Stimulated activated naive CD4-positive, alpha-beta T cell treated with Interleukin-2 at 50 U/mL for 16 hours (primary cell): ENCODE measurements at regions not wholly inside any gene's neighbourhood (a gene's known extent, or its start where the extent isn't known, plus 50 kb on each side); places are given as distances from the start of the nearest gene placed in this dataset.
"Not testable (repeated sequence)": the region's sequence is repeated elsewhere in the genome, so short reads cannot be mapped to it uniquely, and the experiment has no call there.

Experiments used
- DNase-seq: peaks from one replicate; lab custom pipeline; 2025; lab: John Stamatoyannopoulos, UW

GRCh38 chr5:42074353-42074752, 149.3 kb downstream of the FBXO4 start:
- no peak for DNase-seq

- DNase-seq: no peak
These were observed 164.6 kb downstream of the FBXO4 start for GRCh38 chr5:42089705-42090104.

DNA sequence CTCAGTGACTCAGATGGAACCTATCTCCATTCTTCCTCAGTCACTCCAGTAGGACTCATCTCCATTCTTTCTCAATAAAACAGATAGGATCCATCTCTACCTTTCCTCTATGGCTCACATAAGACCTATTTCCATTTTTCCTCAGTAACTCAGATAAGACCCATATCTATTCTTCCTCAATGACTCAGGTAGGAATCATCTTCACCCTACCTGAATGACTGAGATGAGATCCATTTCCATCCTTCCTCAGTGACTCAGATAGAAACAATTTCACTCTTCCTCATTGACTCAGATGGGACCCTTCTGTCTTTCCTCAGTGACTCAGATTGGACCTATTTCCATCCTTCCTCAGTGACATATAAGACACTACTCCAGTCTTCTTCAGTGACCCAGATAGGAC, 165.1 kb downstream of the FBXO4 start:
- no peak for DNase-seq

DNA sequence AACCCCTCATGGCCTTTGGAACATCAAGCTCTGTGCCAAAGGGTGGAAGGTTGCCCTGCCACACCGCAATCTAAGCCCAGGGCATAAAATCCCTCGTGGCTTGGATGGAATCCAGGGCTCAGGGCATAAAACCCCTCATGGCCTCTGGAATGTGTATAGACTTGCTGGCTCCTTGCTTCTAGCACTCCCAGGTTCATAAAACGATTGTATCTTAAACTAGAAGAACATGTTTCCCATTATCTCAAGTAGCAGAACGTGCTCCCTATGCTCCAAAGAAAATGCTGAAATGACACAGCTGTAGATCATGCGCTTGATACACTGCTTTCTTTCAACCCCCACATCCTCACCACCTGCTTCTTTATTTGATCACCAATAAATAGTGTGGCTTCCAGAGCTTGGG, 174.8 kb downstream of the FBXO4 start:
- not testable (repeated sequence) for DNase-seq

- no peak for DNase-seq
These were observed 183.4 kb downstream of the FBXO4 start for GRCh38 chr5:42108468-42108867.

DNA sequence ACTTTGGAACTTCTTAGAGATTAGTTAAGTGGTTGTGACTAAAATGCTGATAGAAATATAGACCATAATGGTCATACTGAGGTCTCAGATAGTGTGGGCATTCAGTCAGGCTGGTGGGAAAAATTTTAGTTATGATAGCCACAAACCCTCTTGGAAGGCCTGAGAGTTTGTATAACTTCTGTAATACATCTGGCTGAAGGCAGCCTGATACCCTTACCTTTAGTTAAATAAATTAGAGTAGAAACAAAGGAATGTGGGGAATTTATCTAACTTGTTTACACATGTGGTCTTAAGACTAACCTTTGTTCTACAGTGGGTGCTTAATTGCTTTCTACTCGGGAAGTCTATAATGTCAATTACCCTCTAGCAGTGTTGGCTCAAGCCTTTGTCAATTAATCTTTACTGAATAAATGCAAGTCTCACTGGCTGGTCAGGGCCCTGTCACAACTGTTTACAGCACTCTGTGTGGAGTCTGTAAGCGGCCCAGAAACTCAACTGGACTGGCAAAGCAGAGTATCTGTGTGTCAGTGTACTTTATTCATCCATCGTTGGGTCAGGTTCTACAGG, 184.0 kb downstream of the FBXO4 start:
- DNase-seq: no peak

GRCh38 chr5:42115721-42116120, 190.6 kb downstream of the FBXO4 start:
- not testable (repeated sequence) for DNase-seq

DNA sequence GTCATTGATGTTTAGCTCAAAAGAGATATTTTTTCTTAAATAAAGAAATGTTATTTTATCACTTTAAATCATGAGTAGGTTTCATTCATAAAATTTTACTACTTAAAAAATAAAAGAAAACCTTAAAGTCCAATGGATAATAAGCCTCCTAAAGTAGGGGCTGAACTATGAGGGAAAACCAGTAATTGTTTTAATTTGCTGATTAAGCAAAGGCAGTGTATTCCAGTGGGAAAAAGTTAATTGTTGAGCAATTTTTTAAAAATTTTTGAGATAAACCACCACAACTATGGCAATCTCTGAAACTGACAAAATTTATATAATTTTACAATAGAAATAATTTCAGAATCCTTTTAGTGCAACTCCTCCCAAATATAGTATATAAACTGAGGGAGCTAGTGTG, 195.0 kb downstream of the FBXO4 start:
- DNase-seq: no peak

DNA sequence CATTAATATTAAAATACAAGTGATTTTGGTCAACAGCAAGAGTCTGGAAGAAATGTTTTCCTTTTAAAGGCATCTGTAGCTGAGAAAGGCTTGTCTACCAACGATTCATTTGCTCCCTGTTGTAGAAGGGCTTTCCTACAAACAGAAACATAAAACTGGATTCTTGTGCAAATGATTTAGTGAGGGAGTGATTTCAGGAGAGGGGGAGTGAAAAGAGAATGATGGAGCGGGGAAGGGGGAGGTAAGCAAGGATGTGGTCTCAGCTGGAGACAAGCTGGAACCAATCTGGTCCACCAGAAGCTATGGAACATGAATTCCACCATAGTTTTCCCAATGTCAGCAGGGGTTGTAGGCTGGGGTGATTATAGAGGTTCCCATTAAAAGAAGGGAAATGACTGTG, 196.3 kb downstream of the FBXO4 start:
- no peak for DNase-seq

DNA sequence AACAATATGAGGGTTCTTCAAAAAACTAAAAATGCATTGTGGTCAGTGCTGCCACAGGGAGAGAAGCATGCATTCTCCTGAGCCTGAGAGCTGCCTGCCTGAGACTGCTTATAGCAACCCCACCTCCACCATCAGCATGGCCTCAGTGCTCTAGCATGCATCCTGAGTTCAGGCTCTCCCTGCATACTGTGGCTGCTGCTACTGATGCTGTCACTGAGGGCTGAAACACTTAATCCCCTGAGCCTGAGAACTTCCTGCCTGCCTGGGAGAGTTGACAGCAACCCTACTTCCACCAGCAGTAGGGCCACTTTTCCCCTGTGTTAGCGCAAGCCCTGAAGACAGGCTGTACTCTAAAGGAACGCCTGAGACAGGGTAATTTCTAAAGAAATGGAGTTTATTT, 206.0 kb downstream of the FBXO4 start:
- DNase-seq: no peak

- no peak for DNase-seq
These were observed 218.3 kb downstream of the FBXO4 start for GRCh38 chr5:42143361-42143760.

DNA sequence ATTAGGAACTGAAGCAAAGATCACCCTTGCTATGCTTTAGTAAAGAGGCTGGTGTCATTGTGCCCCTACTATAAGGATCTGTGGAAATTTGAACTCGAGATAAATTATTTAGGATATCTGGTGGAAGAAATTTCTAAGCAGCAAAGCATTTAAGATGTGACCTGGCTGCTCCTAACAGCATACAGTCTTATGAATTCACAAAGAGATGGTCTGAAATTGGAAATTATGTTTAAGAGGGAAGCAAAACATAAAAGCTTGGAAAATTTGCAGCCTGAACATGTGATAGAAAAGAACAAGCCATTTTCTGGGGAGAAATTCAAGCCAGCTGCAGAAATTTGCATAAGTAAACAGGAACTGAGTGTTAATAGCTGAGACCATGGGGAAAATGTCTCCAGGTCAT, 223.7 kb downstream of the FBXO4 start:
- DNase-seq: no peak

GRCh38 chr5:42157215-42157614, 232.1 kb downstream of the FBXO4 start:
- DNase-seq: no peak

DNA sequence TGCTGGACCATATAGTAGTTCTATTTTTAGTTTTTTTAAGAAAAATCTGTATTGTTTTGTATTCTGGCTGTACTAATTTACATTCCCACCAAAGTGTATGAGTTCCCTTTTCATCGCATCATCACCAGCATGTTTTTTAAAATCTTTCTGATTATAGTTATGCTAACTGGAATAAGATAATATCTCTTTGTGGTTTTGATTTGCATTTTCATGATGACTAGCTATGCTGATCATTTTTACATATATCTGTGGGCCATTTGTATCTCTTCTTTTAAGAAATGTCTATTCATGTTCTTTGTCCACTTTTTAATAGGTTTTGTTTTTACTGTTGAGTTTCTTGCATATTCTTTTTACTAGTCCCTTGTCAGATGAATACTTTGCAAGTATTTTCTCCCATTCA, 238.0 kb downstream of the FBXO4 start:
- DNase-seq: no peak

- DNase-seq: no peak
These were observed 243.1 kb downstream of the FBXO4 start for GRCh38 chr5:42168091-42168670.

DNA sequence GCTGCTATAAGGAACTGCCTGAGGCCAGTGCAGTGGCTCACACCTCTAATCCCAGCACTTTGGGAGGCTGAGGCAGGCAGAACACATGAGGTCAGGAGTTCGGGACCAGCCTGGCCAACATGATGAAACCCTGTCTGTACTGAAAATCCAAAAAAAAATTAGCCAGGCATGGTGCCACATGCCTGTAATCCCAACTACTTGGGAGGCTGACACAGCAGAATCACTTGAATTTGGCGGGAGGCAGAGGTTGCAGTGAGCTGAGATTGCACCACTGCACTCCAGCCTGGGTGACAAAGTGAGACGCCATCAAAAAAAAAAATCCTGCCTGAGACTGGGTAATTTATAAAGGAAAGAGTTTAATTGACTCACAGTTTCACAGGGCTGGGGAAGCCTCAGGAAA, 247.1 kb upstream of the GHR start:
- DNase-seq: not testable (repeated sequence)

DNA sequence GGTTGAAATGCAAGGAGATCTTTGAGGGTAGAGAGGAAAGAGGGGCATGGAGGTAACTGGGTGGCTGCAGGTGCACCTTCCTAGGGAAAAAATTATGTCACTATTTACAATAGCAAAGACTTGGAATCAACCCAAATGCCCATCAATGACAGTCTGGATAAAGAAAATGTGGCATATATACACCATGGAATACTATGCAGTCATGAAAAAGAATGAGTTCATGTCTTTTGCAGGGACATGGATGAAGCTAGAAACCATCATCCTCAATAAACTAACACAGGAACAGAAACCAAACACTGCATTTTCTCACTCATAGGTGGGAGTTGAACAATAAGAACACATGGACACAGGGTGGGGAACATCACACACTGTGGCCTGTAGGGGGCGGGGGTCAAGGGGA, 243.4 kb upstream of the GHR start:
- not testable (repeated sequence) for DNase-seq

GRCh38 chr5:42216904-42217303, 206.3 kb upstream of the GHR start:
- no peak for DNase-seq

DNA sequence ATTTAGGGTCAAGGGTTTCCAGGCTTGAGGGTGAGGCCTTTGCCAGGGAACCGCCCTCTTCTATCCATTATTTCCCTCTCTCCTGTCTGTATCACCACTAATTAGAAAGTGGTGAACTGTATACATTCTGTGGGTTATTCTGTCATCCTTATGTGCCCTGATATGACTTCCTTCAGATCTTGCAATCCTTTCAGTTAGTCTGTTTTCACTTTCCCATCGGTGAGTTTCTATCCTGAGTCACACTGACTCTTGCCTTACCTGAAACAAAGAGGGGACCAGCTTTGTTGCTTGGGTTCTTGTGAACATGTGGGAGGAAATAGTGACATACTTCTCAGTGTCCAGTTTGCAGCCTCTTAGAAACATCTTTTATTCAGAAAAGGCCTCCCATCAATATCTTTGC, 205.4 kb upstream of the GHR start:
- no peak for DNase-seq

DNA sequence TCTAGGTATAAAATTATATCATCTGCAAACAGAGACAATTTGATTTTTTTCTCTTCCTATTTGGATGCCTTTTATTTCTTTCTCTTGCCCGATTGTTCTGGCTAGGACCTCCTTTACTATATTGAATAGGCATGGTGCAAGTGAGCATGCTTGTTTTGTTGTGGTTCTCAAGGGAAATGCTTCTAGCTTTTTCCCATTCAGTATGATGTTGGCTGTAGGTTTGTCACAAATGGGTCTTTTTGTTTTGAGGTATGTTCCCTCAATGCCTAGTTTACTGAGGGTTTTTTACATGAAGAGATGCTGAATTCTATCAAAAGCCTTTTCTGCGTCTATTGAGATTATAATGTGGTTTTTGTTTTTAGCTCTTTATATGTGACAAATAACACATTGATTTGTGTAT, 198.2 kb upstream of the GHR start:
- no peak for DNase-seq

GRCh38 chr5:42228279-42228678, 195.0 kb upstream of the GHR start:
- DNase-seq: no peak

DNA sequence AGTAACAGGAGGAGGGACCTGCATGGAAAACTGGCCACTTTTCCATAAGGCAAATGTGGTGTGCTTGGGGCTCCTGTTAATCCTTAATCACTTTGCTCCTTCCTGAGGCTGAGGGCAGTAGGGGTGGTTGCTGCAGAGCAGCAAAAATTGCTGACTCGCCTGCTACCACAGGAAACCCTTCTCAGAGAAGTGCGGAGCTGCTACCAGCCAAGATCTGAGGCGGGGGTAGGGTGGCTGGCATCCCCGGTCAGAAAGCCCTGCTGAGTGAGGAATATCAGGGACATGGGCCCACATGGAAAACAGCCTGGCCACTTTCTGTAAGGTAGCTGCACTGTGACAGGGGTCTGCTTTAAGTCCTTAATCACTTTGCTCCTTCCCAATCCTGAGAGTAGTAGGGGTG, 192.4 kb upstream of the GHR start:
- no peak for DNase-seq

DNA sequence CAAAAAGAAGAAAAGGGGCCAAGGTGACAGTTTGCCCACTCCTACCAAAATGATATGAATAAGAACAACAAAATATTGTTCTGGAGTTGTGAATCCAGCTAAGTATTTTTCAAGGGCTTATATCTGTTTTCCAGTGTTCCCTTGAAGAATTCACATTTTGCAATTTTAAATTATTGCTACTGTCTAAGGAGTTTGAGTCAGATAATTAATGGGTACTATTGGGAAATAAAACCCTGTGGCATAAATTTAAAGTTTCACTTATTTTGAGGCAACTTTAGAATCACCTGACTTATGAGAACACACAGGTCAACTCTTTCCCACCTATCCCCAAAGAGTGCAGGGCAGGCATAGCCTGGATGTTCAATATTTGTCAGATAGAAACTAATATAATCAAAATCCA, 188.0 kb upstream of the GHR start:
- DNase-seq: no peak

DNA sequence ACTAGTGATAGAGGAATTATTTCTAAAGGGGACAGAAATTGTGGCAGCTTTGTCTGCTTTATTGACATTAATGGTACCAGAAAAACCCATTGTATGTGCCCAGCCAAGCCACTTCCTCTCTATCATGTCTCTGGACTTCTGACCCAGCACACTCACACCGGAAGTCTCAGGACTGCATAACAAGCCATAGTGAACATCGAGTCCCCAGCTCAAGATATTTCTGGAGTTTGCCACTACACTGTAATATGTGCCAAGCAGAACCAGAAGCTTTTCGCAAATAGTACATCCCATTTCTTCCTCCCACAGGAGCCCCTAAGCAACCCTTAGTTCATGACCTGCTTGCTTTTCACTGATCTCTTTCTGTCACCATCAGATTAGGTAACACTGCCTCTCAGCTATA, 187.4 kb upstream of the GHR start:
- DNase-seq: no peak

- no peak for DNase-seq
These were observed 181.6 kb upstream of the GHR start for GRCh38 chr5:42241636-42242035.
